GM21825 (cell line): ENCODE measurements at regions not wholly inside any gene's neighbourhood (a gene's known extent, or its start where the extent isn't known, plus 50 kb on each side); places are given as distances from the start of the nearest gene placed in this dataset.

Source experiments
- ATAC-seq: cut with Tn5 transposase; IDR thresholded peaks from one replicate; pipeline ENCODE4 v1.9.1; 2021; ENCODE audit warnings: mild to moderate bottlenecking, moderate library complexity; ENCODE audit not compliant: unreplicated experiment

- ATAC-seq = no peak
Observed at GRCh38 chr3:25128735-25129134, 299.3 kb upstream of the RARB start.

DNA sequence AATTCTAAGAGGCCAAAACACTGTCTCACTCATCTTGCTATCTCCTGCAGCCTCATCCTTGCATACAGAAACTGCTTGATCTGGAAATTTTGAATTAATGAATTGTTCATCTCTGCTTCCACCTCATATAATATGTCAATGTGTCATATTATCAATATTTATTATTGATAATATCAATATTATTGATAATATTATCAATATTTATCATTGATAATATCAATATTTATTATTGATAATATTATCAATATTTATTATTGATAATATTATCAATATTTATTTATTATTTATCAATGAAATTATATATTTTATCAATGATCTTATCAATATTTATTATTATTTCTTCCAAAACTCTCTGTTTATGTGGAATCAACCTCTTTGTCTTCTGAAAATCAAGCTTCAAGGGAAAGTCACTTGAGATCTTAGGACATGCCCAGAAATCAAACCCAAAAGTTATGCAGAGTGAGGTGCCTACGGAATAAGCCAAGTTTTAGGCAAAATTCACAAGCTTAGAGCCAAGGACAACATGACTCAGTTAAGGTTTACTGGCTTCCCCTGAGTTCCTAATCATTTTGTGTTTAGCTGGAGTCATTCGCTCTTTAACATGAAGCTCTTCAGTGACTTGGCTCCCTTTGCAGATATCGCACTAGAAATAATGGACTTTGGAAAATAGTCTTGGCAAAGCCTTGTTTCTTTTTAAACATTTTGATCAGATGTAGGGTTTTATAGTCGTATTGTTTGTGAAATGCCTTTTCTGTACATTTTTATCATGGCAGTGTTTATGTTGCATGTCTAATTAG lies 297.1 kb upstream of the RARB start:
- ATAC-seq = no peak

GRCh38 chr3:25133588-25133987 lies 294.5 kb upstream of the RARB start:
- no peak for ATAC-seq

GRCh38 chr3:25137606-25138005 lies 290.5 kb upstream of the RARB start:
- no peak for ATAC-seq

DNA sequence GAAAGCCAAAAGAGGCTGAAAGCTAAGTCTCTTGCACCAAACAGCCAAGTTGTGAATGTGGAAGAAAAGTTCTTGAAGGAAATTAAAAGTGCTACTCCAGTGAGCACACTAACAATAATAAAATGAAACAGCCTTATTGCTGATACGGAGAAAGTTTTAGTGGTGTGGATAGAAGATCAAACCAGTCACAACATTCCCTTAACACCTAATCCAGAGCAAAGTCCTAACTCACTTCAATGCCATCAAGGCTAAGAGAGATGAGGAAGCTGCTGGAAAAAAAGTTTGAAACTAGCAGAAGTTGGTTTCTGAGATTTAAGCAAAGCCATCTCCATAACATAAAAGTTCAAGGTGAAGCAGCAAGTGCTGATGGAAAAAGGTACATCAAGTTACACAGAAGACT lies 288.8 kb upstream of the RARB start:
- no peak for ATAC-seq

DNA sequence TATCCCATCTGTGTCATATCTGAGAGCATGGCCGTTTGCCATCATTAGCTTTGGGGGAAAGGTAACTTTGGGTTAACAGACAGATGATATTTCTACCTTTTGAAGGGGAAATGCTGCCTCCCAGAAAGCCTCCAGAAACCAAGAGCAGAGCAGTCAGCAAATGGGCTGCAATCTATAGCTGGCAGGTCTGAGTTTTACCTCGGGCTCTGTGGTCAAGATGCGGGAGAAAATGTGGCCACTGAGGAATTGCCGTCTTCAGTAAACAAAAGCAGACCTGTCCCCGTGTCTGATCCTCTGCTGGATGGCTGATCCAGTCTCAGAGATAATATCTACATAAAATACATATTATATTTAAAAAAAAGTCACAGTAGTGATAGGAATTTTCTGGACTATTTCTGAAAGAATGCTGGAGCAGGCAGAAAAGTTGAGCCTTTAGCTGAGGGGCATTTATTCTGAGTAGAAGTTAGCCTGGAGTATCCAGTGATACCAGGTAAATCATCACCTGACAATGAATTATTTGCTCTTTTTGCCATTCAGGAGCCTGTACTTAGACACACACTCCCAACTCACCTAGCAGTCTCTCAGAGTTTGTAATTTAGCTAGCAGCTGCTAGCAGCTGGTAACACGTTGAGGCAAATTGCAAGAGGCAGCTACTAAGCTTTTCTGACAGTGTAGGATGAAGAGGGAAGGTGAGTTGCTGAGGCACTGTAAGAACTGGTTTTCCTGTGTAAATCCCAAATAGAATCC lies 285.3 kb upstream of the RARB start:
- no peak for ATAC-seq

GRCh38 chr3:25143356-25144025 lies 284.6 kb upstream of the RARB start:
- ATAC-seq = no peak

DNA sequence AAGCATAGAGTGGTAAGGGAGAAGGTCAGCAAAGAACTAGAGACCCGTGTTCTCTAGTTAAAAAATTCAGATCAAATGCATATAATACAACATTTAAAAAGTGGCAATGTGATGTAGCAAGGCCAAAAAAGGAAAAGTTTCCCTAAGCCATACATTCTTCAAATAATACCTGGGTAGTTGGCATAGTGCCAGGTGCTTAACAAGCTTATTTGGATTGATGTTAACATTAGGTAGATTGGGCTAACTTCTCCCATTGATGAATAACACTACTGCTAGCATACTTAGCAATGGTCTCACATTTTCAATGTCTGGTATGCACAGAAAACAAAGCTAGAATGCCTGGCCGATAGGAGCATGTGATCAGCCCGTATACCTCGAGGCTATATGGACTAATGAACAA lies 283.6 kb upstream of the RARB start:
- no peak for ATAC-seq

- ATAC-seq = no peak
Observed at GRCh38 chr3:25145176-25145575, 282.9 kb upstream of the RARB start.

DNA sequence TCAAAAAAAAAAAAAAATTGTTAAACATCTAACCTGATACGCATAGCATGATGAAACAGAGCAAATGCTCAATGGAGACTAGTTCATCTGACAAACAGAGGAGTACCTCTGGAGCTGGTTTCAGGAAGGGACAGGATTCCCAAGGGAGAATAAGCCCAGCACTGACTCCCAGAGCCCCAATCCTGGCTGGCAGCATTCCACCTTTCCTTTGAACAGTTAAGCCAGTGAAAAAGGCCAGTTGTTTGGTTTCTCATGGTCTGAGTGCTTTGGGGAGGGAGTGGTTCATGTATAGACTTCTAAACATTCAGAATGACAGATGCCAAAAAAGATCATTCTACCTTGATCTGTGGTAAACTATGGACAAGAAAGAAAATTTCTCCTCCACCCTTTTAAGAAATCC lies 277.9 kb upstream of the RARB start:
- no peak for ATAC-seq

GRCh38 chr3:25151281-25151902 lies 276.7 kb upstream of the RARB start:
- no peak for ATAC-seq

- ATAC-seq = no peak
Observed at GRCh38 chr3:25151903-25152295, 276.2 kb upstream of the RARB start.

DNA sequence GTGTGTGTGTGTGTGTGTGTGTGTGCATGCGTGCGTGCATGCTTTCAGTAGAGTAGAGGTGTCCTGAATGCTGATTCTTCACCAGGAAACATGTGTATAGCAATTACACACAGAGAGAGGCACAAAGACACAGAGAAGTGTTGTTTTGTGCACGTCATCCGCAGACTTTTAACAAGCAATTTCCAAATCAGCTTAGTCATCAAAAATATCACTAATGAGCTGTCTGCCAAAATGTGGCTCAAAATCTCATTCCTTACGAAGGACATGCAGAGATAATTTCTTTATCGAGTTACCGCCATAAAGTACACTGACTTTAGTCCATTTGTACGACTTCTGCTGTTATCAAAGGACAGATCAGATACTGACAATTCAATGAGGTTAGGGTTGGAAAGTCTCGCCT lies 274.9 kb upstream of the RARB start:
- no peak for ATAC-seq

DNA sequence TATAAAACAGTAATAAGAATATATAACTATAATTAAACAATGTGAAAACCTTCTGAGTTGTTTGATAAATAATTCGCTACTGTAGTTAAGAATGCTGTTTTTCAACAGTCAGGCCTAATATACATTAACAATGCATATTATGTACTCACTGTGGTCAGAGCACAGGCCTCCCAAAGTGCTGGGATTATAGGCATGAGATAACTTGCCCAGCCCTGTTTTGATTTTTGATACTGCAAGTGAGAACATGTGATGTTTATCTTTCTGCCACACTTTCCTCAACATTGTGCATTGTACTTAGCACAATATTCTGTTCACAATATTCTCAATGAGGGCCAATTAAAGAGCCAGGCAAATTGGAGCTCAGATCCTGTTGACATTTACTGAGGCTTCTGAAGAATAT lies 274.5 kb upstream of the RARB start:
- no peak for ATAC-seq

DNA sequence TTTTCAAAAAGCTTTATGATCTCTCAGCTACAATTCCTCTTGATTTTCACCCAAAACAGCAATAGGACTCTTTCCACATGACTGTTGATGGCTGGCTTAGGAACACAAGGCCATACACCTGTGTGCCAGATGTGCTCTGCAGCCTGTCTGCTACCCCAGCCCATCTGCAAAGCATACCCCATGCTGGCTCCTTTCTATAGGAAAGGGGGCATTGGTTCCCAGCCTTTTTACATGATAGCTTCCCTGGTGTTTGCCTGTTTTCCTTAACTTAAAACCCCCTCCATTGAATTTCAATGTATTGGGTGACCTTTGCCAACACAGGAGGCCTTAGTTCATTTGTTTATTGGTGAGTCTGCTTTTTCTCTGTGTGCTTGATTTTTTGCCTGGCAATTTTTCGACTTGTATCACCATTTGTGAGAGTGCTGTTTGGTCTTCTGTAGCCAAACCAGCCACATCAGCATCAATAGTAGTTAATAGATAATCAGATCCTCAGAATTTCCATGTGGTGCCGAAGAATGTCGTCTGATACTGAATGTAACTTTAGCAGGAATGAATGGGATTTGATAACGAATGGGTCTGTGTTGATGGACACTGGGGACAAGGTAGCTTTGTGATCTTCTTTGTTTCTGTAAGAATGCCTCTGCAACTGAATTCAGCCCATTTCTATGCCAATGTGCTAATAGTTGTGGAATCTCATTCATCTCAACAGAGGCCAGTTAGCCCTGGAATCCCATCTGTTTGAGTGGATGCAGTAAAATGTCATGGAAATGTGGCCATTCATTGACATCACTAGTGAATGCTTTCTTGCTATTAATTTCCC lies 272.2 kb upstream of the RARB start:
- no peak for ATAC-seq

GRCh38 chr3:25156626-25157025 lies 271.4 kb upstream of the RARB start:
- ATAC-seq = no peak

GRCh38 chr3:25165306-25165705 lies 262.8 kb upstream of the RARB start:
- no peak for ATAC-seq

DNA sequence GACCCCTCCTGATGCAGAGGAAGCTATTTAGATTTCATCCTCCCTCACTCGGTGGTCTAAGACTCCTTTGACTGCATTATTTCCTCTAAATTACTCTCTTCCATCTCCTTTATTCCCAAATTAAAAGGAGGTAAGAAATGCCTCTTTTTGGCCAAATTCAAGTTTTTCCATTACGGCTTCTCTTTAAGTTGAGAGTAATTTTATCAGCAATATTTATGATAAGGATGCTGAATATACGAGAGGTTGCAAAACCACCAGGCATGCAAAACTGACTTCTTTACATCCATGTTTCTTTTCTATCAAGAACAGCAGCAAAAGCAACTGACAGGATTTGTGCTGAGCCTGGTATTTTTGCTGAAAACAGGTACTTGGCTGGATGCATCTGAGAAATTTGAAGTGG lies 262.0 kb upstream of the RARB start:
- no peak for ATAC-seq

- no peak for ATAC-seq
Observed at GRCh38 chr3:25169151-25169550, 258.9 kb upstream of the RARB start.

- ATAC-seq = no peak
Observed at GRCh38 chr3:25170021-25170420, 258.0 kb upstream of the RARB start.
